HG03025 (cell line): ENCODE measurements at regions not wholly inside any gene's neighbourhood (a gene's known extent, or its start where the extent isn't known, plus 50 kb on each side); places are given as distances from the start of the nearest gene placed in this dataset.
"Not testable (repeated sequence)": the region's sequence is repeated elsewhere in the genome, so short reads cannot be mapped to it uniquely, and the experiment has no call there.

Experiments used
- ATAC-seq: cut with Tn5 transposase; IDR thresholded peaks from one replicate; pipeline ENCODE4 v1.9.1; 2021; ENCODE audit warnings: mild to moderate bottlenecking, moderate library complexity; ENCODE audit not compliant: unreplicated experiment, low FRiP score

DNA sequence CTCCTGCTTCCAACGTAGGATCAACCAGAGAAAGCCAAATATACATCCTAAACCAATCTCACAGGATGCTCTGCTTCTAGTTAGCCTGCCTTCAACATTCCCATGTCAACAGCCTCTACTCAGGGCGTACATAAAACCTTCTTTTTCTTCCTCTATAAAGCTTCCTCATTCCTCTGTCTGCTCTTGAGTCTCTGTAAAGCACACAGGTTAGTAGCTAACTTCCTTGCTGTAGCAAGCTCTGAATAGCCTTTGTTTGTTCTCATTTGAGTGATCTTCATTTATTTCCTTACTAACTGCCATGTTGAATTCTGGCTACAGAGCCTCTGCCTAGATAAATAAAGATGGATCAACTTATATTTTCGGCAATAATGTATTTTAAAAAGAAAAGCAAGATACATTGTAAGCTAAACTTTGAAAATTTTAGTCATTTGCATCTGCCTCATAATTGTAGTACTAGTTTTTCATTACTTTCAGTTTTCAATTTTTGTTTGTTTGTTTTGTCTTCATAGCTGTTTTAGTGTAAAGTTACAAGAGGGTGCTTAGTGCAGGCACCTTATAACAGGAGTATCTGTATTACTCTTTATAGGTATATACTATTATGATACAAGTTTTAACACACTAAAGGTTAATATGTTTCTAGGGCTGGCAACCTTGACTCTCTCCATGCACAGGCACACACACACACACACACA is 498.2 kb downstream of the PYDC2 start:
- ATAC-seq = peak; percentile 67

- ATAC-seq = no peak
These were observed 499.0 kb downstream of the PYDC2 start for GRCh38 chr3:191959876-191960413.

GRCh38 chr3:191961022-191961421 is 500.1 kb downstream of the PYDC2 start:
- ATAC-seq = no peak

DNA sequence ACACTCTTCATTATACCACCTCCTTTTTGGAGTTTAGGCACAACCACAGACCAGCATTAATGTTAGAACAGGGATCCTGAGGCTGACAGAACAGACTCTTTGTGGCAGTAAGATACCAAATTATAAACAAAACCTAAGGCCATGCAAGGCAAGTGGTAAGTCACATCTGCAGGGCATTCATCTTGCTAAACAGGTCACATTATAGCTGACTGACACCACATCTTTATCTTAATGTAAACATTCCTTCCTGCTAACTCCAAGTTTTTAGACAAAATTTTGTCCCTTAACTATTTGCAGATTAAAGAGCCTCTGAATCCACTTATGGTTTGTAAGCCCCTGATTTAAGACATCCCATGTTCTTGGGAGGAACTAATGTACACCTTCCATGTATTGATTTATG is 500.6 kb downstream of the PYDC2 start:
- ATAC-seq = no peak

DNA sequence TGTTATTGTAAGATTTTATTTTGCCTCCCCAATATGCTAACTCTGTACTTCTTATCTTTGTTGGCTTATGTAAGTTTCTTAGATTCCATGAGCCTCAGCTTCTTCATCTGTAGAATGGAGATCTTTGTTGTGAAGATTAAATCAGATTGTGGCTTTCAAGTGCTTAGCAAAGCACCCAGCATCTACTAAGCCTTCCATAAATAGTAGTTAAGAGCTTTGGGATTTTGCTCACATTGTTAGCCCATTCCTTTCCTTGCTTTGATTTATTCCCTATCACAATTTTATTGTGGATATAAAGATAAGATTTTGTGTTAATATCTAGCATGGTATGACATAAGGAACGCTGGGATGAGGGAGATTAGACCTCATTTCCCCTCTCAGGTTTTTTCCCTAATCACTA is 501.4 kb downstream of the PYDC2 start:
- ATAC-seq = no peak

DNA sequence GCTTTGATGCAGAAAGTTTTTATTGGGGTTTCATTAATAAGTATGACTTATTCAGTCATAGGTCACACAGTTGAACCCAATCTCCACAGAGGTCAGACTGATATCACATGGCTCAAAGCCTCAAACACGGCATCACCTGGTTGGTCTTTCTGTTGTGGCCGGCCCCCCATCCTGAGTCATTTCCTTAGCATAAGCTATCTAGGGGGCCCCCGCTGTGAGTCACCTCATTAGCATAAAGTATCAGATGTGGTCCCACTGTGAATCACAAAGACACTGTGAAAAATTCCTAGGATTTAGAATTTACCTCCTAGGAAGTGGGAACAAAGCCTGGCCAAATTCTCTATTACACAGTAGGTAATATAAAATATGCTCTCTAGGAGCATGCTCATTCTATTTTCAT is 502.2 kb downstream of the PYDC2 start:
- no peak for ATAC-seq

DNA sequence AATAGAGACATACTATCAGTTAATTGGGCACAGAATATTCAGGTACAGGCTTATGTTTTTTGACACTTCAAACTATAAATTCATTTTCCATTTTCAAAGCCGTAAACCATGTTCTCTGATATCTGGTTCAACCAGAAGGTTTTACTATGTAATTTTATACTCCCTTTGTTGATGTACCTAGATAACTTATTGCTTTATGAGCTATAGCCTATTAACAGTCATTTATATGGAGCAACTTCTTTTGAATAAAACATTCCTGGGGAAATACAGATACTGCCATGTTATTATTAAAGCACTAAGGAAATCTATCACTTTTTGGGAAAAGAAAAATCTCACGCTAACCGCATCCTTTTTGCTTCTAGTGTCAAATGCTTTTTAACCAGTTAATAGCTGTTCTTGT is 505.6 kb downstream of the PYDC2 start:
- no peak for ATAC-seq

DNA sequence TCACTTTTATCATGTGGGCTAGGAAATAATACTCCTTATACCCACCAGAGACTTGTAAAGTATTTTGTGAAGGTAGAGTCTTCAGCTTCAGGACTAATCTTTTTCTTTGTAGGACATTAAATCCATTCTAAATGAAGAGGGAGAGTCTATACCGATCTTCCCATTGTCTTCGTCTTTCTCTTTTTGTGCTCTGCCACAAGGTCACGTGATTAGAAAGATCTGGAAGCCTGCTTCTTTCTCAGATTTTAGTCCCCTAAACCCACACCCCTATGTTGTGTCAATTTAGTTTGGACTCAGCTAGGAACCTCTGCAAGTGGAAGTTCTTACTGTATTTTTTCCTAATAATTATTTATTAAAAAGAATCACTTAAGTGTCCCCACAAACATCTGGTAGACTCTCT is 507.3 kb downstream of the PYDC2 start:
- ATAC-seq = no peak

DNA sequence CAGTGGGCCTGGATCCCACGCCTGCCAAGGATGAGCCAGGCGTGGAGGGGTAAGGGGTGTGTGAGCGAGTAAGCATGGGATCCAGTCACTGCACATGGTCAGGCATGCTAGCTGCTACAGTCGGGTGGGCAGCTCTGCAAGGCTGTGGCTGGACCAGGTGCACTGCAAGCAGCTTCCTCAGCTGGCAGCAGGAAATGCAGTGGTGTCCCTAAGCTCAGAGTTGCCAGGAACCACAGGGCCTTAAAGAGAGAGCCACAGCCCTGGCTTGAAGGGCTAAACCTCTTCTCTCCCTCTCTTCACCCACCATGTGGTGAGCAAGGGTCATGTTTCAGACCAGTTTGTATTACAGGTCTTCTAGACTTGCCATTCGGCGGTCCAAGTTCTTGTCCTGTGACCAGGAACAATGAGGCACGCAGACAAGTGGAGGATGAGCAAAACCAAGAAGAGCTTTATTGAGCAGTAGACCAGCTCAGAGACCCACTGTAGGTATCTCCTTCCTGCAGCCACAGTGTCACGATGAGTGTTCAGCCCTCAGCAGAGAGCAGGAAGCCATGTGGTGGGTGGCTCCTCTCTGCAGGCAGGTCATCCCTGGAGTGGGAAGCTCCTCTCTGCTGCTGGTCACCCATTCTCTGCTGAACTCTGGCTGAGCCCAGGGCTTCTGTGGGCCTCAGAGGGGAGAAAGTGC is 511.9 kb downstream of the PYDC2 start:
- no peak for ATAC-seq

DNA sequence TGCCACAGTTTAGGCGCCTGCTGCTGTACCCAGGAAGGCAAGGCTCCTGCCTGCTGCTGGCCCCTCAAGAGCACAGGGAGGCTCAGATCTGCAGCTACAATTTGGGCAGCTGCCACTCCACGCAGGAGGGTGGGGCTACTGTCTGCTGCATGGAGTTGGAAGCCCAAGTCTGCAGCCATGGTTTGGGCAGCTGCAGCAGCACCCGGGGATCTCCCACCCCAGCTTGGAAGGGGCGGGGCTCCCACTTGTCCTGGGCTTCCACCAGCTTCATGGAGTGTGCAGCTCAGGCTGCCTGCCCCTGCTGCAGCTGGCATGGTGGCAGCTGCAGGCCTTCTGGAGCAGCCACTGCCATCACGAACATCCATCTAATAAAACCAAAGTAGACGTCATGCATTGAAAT is 512.9 kb downstream of the PYDC2 start:
- ATAC-seq = no peak

DNA sequence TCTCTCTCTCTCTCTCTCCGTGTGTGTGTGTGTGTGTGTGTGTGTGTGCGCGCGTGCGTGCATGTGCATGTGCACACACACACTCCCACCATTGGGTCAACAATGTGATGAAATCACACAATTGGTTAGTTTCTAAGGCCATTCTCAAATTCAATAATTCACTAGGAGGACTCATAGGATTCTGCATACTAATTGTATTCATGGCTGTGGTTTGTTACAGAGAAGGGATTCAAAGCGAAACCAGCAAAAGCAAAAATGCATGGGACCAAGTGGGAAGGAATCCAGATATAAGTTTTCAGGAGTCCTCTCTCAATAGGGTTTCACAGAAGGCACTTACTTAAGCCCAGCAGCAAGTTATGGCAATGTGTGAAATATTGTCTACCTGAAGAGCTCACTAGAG is 515.0 kb downstream of the PYDC2 start:
- no peak for ATAC-seq

- ATAC-seq = no peak
These were observed 519.5 kb downstream of the PYDC2 start for GRCh38 chr3:191980443-191980842.

- ATAC-seq = no peak
These were observed 521.5 kb downstream of the PYDC2 start for GRCh38 chr3:191982481-191982880.

- ATAC-seq = no peak
These were observed 524.7 kb downstream of the PYDC2 start for GRCh38 chr3:191985691-191986090.

DNA sequence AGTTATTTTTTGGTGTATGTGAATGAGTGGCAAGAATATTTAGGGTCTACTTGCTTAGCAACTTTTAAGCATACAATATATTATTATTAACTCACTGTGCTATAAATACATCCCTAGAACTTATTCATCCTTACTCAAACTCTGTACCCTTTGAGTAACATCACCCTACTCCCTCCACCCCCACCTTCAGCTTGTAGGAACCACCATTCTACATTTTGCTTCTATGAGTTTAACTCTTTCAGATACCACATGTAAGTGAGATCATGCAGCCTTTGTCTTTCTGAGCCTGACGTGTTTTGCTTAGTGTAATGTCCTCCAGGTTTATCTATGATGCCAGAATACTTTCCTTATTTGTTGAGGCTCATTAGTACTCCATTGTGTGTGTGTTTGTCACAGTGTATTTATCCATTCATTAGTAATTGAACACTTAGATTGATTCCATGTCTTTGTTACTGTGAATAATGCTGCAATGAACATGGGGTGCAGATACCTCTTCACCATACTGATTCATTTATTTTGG is 526.9 kb downstream of the PYDC2 start:
- no peak for ATAC-seq

- ATAC-seq = not testable (repeated sequence)
These were observed 533.0 kb downstream of the PYDC2 start for GRCh38 chr3:191993952-191994351.

DNA sequence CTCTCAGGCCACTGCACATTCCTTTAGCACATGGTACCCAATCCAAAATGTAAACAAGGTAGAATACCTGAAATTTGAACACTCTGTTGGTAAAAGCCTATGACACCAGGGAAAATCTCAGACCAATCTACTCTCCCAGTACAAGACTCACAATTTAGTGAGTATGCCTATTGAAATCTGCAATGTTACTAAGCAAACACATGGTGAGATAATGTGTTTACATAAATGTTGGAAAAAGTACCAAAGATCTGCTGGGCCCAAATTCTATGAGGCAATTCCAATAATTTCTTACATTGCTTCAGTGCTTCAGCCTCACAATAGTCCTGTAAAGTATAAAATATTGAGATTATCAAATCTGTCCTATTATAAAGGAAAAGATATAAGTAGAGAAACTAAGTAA is 536.1 kb downstream of the PYDC2 start:
- ATAC-seq = no peak

DNA sequence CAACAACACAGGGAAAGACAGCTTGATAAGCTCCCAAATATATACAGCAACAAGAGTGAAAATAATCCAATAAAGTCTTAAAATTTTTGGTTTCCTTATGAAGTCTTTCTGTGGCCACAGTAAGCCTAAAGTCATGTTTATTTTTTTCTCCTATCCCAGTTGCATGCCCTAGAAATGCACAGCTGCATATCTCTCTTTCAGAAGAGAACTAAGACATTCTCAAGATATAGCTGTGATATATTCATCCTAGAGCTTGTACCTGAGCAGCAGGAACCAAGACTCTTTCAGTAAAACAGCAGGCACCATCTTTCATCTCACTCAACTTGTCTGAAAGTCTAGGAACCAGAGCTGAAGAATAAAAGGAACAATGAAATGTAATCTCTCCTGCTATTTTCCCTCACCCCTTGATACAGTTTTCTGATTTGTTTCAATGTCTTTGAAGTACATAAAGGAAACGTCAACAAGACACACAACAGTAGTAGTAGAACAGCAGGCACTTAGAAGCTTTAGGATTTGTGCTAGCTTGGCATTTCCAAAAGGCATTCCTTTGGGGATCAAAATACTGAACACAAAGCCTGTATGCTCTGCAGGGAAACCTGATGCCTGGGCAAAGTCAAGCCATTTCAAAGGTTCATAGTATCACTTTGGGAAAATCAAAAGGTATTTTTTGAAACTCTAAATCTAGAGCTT is 536.8 kb downstream of the PYDC2 start:
- ATAC-seq = no peak

GRCh38 chr3:192001218-192001617 is 540.3 kb downstream of the PYDC2 start:
- ATAC-seq = no peak

- no peak for ATAC-seq
These were observed 545.0 kb downstream of the PYDC2 start for GRCh38 chr3:192005989-192006388.

- ATAC-seq = no peak
These were observed 548.9 kb downstream of the PYDC2 start for GRCh38 chr3:192009903-192010302.
